Anterior cingulate cortex (tissue), 58 donors: ENCODE measurements at regions not wholly inside any gene's neighbourhood (a gene's known extent, or its start where the extent isn't known, plus 50 kb on each side); places are given as distances from the start of the nearest gene placed in this dataset.
A peak's percentile ranks its signal among the peaks of the same experiment; 100 is the strongest.
"Not testable (repeated sequence)": the region's sequence is repeated elsewhere in the genome, so short reads cannot be mapped to it uniquely, and the experiment has no call there.

ENCODE experiments used
- DNase-seq, 58 donors: peaks; one replicate each; lab custom pipeline; 2025; lab: John Stamatoyannopoulos, UW

GRCh38 chr14:101634202-101634849, 73.0 kb downstream of the DIO3 start:
- DNase-seq: no peak

- DNase-seq: peak in 6 of 58 donors; percentile 4 to 46 (median 16)
These were observed 73.8 kb downstream of the DIO3 start for GRCh38 chr14:101634850-101635748.

- no peak for DNase-seq
These were observed 74.7 kb downstream of the DIO3 start for GRCh38 chr14:101635749-101636560.

- DNase-seq: no peak
These were observed 78.0 kb downstream of the DIO3 start for GRCh38 chr14:101639241-101639833.

- DNase-seq: no peak
These were observed 82.4 kb downstream of the DIO3 start for GRCh38 chr14:101643651-101644050.

GRCh38 chr14:101654051-101654450, 92.8 kb downstream of the DIO3 start:
- DNase-seq: no peak

GRCh38 chr14:101657372-101657771, 96.1 kb downstream of the DIO3 start:
- no peak for DNase-seq

GRCh38 chr14:101665478-101666078, 95.9 kb upstream of the PPP2R5C start:
- peak in 11 of 58 donors; percentile 1 to 42 (median 17) for DNase-seq

GRCh38 chr14:101666264-101666663, 95.2 kb upstream of the PPP2R5C start:
- DNase-seq: no peak

GRCh38 chr14:101669629-101670028, 91.9 kb upstream of the PPP2R5C start:
- no peak for DNase-seq

GRCh38 chr14:101673873-101674272, 87.6 kb upstream of the PPP2R5C start:
- DNase-seq: no peak

GRCh38 chr14:101675835-101676234, 85.7 kb upstream of the PPP2R5C start:
- not testable (repeated sequence) for DNase-seq

GRCh38 chr14:101677912-101678327, 83.6 kb upstream of the PPP2R5C start:
- DNase-seq: not testable (repeated sequence)

- no peak for DNase-seq
These were observed 79.7 kb upstream of the PPP2R5C start for GRCh38 chr14:101681795-101682194.

- no peak for DNase-seq
These were observed 78.1 kb upstream of the PPP2R5C start for GRCh38 chr14:101683365-101683764.

- DNase-seq: no peak
These were observed 73.6 kb upstream of the PPP2R5C start for GRCh38 chr14:101687756-101688546.

GRCh38 chr14:101689039-101689501, 72.4 kb upstream of the PPP2R5C start:
- no peak for DNase-seq

GRCh38 chr14:101689966-101690365, 71.5 kb upstream of the PPP2R5C start:
- not testable (repeated sequence) for DNase-seq

- DNase-seq: no peak
These were observed 65.8 kb upstream of the PPP2R5C start for GRCh38 chr14:101695659-101696058.
